Stimulated activated CD4-positive, alpha-beta T cell treated with anti-CD3 and anti-CD28 coated beads, Interleukin-4, amount 100 ng/mL, for 24 hours (primary cell): ENCODE measurements at regions not wholly inside any gene's neighbourhood (a gene's known extent, or its start where the extent isn't known, plus 50 kb on each side); places are given as distances from the start of the nearest gene placed in this dataset.

ENCODE experiments used
- DNase-seq: peaks from one replicate; pipeline ENCODE4 v3.0.0-alpha.2; 2020

GRCh38 chr6:138716971-138717665, 56.5 kb upstream of the CCDC28A start:
- no peak for DNase-seq

GRCh38 chr6:138719011-138719635, 54.4 kb upstream of the CCDC28A start:
- no peak for DNase-seq

DNA sequence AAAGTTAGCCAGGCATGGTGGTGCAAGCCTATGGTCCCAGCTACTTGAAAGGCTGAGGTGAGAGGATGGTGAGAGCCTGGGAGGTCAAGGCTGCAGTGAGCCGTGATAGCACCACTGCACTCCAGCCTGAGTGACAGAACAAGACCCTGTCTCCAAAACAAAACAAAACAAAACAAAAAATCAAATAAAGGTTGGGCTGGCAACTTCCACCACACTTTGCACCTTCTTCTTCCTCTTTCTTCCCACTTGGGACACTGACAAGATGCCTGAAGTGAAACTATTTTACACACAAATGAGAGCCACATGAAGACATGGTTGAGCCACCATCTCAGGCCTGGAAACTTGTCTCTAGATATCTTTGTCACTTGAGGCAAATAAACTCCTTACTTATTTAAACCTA, 53.8 kb upstream of the CCDC28A start:
- DNase-seq, result no peak

- no peak for DNase-seq
Measured at GRCh38 chr6:138722425-138723371, 50.9 kb upstream of the CCDC28A start.
